ENCODE measurements at regions not wholly inside any gene's neighbourhood (a gene's known extent, or its start where the extent isn't known, plus 50 kb on each side); places are given as distances from the start of the nearest gene placed in this dataset.
"Not testable (repeated sequence)": the region's sequence is repeated elsewhere in the genome, so short reads cannot be mapped to it uniquely, and the experiment has no call there.

- not testable (repeated sequence) for TF ChIP-seq CTCF, POLR2A (IDR thresholded peaks at IDR 0.05)
Measured at GRCh38 chr2:64252251-64252978, 108.2 kb upstream of the PELI1 start.

All from Peyer's patch (tissue), 4 donors.